HepG2 (cell line): ENCODE measurements at regions not wholly inside any gene's neighbourhood (a gene's known extent, or its start where the extent isn't known, plus 50 kb on each side); places are given as distances from the start of the nearest gene placed in this dataset.

Source experiments
- ATF7 ChIP-seq, 2 experiments: fragments of 450-650 bp in 1 of 2; sonication (generic) in 1 of 2; formaldehyde crosslinking in 1 of 2; IDR thresholded peaks; 2 replicates each; pipeline versions ENCODE4 v1.4.0 to v1.6.1; 2016 to 2020; ENCODE audit warnings: antibody characterized with exemption in 1 of 2, mild to moderate bottlenecking in 1 of 2, missing genetic modification reagents in 1 of 2
- ZNF160 ChIP-seq: sonication (generic); formaldehyde crosslinking; IDR thresholded peaks from 2 replicates; pipeline ENCODE4 v1.8.0; 2022; ENCODE audit warnings: mild to moderate bottlenecking, inconsistent platforms, missing genetic modification reagents

DNA sequence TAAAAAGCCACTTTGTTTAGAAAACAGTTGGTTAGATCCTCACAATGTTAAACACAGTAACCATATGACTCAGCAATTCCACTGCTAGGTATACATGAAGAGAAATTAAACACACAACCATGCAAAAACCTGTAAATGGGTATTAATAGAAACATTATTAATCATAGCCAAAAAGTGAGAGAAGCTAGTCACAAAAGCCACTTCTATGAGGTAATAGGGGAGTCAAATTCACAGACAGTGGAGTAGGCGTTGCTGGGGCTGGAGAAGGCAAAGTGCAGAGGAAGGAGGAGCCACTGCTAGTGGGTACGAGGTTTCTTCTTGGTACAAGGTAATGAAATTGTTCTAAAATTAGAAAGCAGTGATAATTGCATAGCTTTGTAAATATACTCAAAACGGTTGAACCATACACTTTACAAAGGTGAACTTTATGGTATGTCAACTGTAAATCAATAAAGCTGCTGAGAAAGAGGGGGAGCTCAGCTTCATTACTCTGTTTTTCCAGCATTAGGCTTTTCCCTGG, 364.4 kb downstream of the GADD45G start:
- TF ChIP-seq ATF7 (IDR thresholded peaks at IDR 0.05), result no peak
- no peak for TF ChIP-seq ATF7 (CRISPR knock-in tag; IDR thresholded peaks at IDR 0.05)
- TF ChIP-seq ZNF160, result no peak
